Left forelimb (tissue), 1 donor: ENCODE measurements at regions not wholly inside any gene's neighbourhood (a gene's known extent, or its start where the extent isn't known, plus 50 kb on each side); places are given as distances from the start of the nearest gene placed in this dataset.

ENCODE experiments used
- DNase-seq: peaks from one replicate; pipeline ENCODE4 v3.0.0-alpha.2; 2018; ENCODE audit warnings: low spot score

GRCh38 chr4:138561906-138562305, 319.8 kb upstream of the SLC7A11 start:
- no peak for DNase-seq

- no peak for DNase-seq
Observed at GRCh38 chr4:138561276-138561880, 319.2 kb upstream of the SLC7A11 start.

- DNase-seq, result no peak
Observed at GRCh38 chr4:138560448-138560847, 318.3 kb upstream of the SLC7A11 start.

- DNase-seq, result no peak
Observed at GRCh38 chr4:138558886-138559285, 316.7 kb upstream of the SLC7A11 start.

- no peak for DNase-seq
Observed at GRCh38 chr4:138555584-138555983, 313.4 kb upstream of the SLC7A11 start.

- DNase-seq, result no peak
Observed at GRCh38 chr4:138555108-138555507, 313.0 kb upstream of the SLC7A11 start.

GRCh38 chr4:138553001-138553845, 311.1 kb upstream of the SLC7A11 start:
- DNase-seq, result no peak

GRCh38 chr4:138542191-138542776, 300.1 kb upstream of the SLC7A11 start:
- DNase-seq, result no peak

- no peak for DNase-seq
Observed at GRCh38 chr4:138540056-138540800, 298.1 kb upstream of the SLC7A11 start.

GRCh38 chr4:138538743-138539142, 296.6 kb upstream of the SLC7A11 start:
- no peak for DNase-seq

GRCh38 chr4:138537731-138538490, 295.8 kb upstream of the SLC7A11 start:
- DNase-seq, result no peak

GRCh38 chr4:138535316-138535715, 293.2 kb upstream of the SLC7A11 start:
- no peak for DNase-seq

GRCh38 chr4:138522366-138522765, 280.2 kb upstream of the SLC7A11 start:
- no peak for DNase-seq

GRCh38 chr4:138521809-138522208, 279.7 kb upstream of the SLC7A11 start:
- no peak for DNase-seq

GRCh38 chr4:138519436-138519835, 277.3 kb upstream of the SLC7A11 start:
- DNase-seq, result no peak

- DNase-seq, result no peak
Observed at GRCh38 chr4:138513535-138513934, 271.4 kb upstream of the SLC7A11 start.

GRCh38 chr4:138512756-138513155, 270.6 kb upstream of the SLC7A11 start:
- no peak for DNase-seq

GRCh38 chr4:138510053-138510452, 267.9 kb upstream of the SLC7A11 start:
- DNase-seq, result no peak

- DNase-seq, result no peak
Observed at GRCh38 chr4:138509346-138509745, 267.2 kb upstream of the SLC7A11 start.

GRCh38 chr4:138507522-138507921, 265.4 kb upstream of the SLC7A11 start:
- DNase-seq, result no peak

- no peak for DNase-seq
Observed at GRCh38 chr4:138501614-138502013, 259.5 kb upstream of the SLC7A11 start.

GRCh38 chr4:138500869-138501268, 258.7 kb upstream of the SLC7A11 start:
- DNase-seq, result no peak
